ENCODE measurements at regions not wholly inside any gene's neighbourhood (a gene's known extent, or its start where the extent isn't known, plus 50 kb on each side); places are given as distances from the start of the nearest gene placed in this dataset.

DNA sequence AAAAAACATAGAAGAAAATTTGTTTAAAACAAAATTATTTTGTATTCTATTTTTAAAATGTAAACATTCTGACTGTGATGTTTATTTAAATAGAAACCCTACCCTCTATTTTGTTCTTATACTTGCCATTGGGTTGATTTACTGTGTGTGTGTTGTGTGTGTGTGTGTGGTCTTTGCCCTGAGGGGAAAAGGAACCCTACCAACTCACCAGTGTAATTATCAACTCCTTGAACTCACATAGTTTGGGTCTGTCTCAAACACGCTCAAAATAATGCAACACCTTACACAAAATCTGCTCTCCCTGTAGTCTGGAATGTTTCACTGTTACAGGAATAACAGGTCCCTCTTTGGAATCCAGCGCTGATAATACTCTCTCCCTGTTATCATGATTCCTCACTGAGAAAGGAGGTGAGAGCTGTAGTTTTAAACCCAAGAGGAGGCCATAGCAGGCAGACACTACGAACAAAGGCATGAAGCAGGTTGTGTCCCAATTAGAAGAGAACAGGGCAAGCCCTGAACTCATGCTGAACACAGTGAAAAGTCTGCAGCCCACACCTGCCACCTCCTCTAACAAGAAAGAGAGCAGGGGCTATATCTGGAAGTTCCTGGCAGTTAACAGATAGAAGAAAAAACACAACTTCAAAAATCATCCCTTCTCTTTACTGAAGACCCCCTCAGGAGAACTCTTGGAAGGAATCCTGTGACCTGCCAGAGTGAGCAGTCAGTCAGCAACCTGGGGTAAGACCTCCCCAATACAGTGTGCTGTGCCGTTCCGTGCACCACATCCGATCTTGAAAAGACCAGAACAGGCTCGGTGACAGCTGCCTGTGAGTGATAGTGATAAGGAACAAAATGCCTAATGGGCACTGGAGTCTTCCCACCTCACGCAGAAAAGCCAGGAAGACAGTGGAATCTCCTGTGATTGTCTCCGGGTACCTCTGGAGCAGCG lies 608.1 kb upstream of the ADAMTS16 start:
- Histone ChIP-seq H3K4me3 (no peak overlapping the region), H3K4me1 (peaks cover 0 to 18% (median 2%) of the 10 kb centered on the region in 3 donors), H3K9me3 (no peaks in the 10 kb centered on the region), H3K27me3 (no peaks in the 10 kb centered on the region), H3K36me3 (no peaks in the 10 kb centered on the region), H3K27ac (no peak overlapping the region)
- DNase-seq, result no peak
- TF ChIP-seq CTCF (IDR thresholded peaks at IDR 0.05) (no peak), POLR2A (IDR thresholded peaks at IDR 0.05) (no peak)
- 65 to 73% methylated on average over 9 to 10 of the region's 10 CpGs for WGBS, 2 donors
- intact Hi-C loops (cut with DNase I), result no loop called here

DNA sequence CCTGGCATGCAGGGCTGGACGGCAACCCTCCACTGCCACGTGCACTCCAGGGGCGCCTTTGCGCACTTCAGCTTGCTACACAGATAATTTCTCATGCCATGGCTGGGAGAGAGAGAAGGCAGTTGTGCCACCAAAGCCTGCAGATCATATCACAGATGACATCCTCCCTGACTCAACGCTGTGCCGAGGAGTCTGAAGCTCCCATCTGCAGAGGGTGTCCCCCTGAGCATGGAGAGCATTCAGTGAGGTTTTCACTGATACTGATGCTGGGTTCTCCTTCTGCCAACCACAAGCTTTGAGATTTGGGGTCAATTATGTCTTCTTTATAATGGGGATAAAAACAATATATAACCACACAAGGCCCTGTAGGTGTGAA lies 607.4 kb upstream of the ADAMTS16 start:
- DNase-seq, result no peak
- H3K9me3 ChIP-seq, result no peaks in the 10 kb centered on the region
- H3K4me1 ChIP-seq, result peaks cover 0 to 18% (median 2%) of the 10 kb centered on the region in 3 donors
- intact Hi-C loops (cut with DNase I), result no loop called here
- 88 to 100% methylated on average over 1 to 6 of the region's 6 CpGs for WGBS, 2 donors
- no peak overlapping the region for H3K27ac ChIP-seq
- H3K27me3 ChIP-seq, result no peaks in the 10 kb centered on the region
- TF ChIP-seq CTCF (IDR thresholded peaks at IDR 0.05), result no peak
- TF ChIP-seq POLR2A (IDR thresholded peaks at IDR 0.05), result no peak
- no peaks in the 10 kb centered on the region for H3K36me3 ChIP-seq
- H3K4me3 ChIP-seq, result no peak overlapping the region

- Histone ChIP-seq H3K27ac (no peak overlapping the region), H3K4me1 (peaks cover 0 to 18% (median 2%) of the 10 kb centered on the region in 3 donors), H3K36me3 (no peaks in the 10 kb centered on the region), H3K9me3 (no peaks in the 10 kb centered on the region), H3K4me3 (no peak overlapping the region), H3K27me3 (no peaks in the 10 kb centered on the region)
- 39% methylated on average over 3 of the region's 3 CpGs for WGBS, 2 donors
- no peak for TF ChIP-seq POLR2A (IDR thresholded peaks at IDR 0.05)
- intact Hi-C loops (cut with DNase I), result no loop called here
- DNase-seq, result no peak
These were observed 606.5 kb upstream of the ADAMTS16 start for GRCh38 chr5:4533457-4534105.

DNA sequence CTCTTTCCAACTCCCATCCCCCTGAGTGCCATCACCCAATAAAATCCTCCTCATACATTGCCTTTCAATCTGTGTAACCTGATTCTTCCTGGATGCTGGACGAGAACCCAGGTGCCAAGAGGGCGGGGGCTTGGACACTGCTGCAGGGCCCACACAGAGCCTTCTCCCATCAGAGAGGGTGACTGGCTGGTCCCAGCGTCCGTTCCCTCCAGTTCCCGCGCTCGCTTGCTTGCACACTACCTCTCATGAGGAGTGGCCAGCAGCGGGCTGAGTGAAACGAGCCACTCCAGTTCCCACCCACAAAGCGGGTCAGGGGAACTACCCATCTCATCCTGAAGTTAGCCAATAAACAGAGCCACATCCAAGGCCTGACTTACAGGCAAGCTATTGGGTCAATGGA lies 602.6 kb upstream of the ADAMTS16 start:
- Histone ChIP-seq H3K9me3 (no peaks in the 10 kb centered on the region), H3K27me3 (no peaks in the 10 kb centered on the region), H3K4me1 (peaks cover 0 to 44% (median 10%) of the 10 kb centered on the region in 3 donors), H3K4me3 (no peak overlapping the region), H3K36me3 (no peaks in the 10 kb centered on the region), H3K27ac (no peak overlapping the region)
- intact Hi-C loops (cut with DNase I), result no loop called here
- 93 to 100% methylated on average over 1 to 7 of the region's 10 CpGs for WGBS, 2 donors
- TF ChIP-seq POLR2A (IDR thresholded peaks at IDR 0.05), result no peak
- TF ChIP-seq CTCF (IDR thresholded peaks at IDR 0.05), result no peak
- DNase-seq, result no peak

- TF ChIP-seq POLR2A (IDR thresholded peaks at IDR 0.05) (no peak), CTCF (IDR thresholded peaks at IDR 0.05) (no peak)
- intact Hi-C loops (cut with DNase I), result no loop called here
These were observed 599.6 kb upstream of the ADAMTS16 start for GRCh38 chr5:4540375-4541173.

More at GRCh38 chr5:4540375-4541173, 599.6 kb upstream of the ADAMTS16 start:
- Histone ChIP-seq H3K27ac (no peak overlapping the region), H3K36me3 (no peaks in the 10 kb centered on the region), H3K27me3 (no peaks in the 10 kb centered on the region), H3K4me1 (peaks cover 0 to 57% (median 8%) of the 10 kb centered on the region in 3 donors), H3K9me3 (no peaks in the 10 kb centered on the region), H3K4me3 (no peak overlapping the region)
- no peak for DNase-seq
- 34 to 44% methylated on average over 4 to 5 of the region's 5 CpGs for WGBS, 2 donors

Measured in esophagus squamous epithelium (tissue), 5 donors.